GM12872 (cell line): ENCODE measurements at regions not wholly inside any gene's neighbourhood (a gene's known extent, or its start where the extent isn't known, plus 50 kb on each side); places are given as distances from the start of the nearest gene placed in this dataset.

Experiments
- TF ChIP-seq, protein P1 (sequence below): IDR thresholded peaks from 3 replicates; pipeline ENCODE4 v1.5.1; 2011; ENCODE audit warnings: low read depth, mild to moderate bottlenecking, low read length, moderate library complexity; ENCODE audit not compliant: insufficient read depth

DNA sequence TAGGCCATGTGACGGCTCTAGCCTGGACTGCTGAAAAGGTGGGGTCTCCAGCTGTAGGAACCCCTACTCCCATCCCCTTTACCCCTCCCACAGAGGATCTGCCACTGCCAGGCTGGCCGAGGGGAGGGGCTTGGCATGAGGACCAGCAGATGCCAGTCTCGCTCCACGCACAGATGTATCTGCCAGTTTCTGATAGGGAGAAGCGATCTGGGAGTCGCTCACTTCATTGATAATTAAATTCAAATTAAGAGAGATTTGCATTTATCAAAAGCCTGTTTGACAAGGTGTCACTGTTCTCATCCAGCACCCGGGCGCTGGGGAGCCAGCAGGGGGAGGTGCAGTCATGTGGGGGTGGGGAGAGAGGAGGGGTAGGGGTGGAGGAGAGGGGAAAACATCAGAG is 217.6 kb upstream of the MYL2 start:
- TF ChIP-seq, protein P1, sequence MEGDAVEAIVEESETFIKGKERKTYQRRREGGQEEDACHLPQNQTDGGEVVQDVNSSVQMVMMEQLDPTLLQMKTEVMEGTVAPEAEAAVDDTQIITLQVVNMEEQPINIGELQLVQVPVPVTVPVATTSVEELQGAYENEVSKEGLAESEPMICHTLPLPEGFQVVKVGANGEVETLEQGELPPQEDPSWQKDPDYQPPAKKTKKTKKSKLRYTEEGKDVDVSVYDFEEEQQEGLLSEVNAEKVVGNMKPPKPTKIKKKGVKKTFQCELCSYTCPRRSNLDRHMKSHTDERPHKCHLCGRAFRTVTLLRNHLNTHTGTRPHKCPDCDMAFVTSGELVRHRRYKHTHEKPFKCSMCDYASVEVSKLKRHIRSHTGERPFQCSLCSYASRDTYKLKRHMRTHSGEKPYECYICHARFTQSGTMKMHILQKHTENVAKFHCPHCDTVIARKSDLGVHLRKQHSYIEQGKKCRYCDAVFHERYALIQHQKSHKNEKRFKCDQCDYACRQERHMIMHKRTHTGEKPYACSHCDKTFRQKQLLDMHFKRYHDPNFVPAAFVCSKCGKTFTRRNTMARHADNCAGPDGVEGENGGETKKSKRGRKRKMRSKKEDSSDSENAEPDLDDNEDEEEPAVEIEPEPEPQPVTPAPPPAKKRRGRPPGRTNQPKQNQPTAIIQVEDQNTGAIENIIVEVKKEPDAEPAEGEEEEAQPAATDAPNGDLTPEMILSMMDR: no peak

DNA sequence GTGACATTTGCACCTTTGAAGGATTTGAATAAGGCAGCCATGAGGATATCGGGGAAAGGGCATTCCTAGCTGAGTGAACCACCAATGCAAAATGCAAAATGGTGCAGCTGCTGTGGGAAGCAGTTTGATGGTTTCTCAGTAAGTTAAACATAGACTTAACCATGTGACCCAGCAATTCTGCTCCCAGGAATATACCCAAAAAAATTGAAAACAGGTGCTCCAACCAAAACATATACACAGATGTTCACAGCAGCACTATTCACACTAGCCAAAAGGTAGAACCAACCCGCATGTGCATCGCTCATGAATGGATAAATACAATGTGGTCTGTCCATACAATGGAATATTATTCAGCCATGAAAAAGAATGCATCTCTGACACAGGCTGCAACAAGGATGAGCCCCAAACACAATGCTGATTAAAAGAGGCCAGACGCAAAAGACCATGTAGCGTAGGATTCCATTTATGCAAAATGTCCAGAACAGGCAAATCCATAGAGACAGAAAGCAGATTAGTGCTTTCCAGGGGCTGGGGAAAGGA is 215.0 kb upstream of the MYL2 start:
- TF ChIP-seq, protein P1: no peak

DNA sequence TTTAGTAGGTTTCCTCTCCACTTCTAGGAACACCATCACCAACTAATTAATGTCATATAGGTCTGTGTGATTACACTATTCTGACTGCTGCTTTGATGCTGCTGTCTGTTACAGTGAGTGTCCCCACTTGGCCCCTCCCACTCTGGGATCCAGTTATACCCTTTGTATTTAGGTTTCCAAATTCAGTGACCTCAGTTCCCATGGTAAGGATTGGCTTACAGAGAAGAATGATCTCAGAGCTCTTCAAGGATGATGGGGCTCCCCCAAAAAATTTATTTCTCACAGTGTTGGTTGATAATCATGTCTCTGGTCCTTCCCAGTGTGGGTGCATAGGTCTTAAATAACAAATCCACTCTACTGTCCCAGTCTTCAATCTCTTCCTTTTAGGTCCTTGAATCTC is 210.0 kb upstream of the MYL2 start:
- TF ChIP-seq, protein P1: no peak

DNA sequence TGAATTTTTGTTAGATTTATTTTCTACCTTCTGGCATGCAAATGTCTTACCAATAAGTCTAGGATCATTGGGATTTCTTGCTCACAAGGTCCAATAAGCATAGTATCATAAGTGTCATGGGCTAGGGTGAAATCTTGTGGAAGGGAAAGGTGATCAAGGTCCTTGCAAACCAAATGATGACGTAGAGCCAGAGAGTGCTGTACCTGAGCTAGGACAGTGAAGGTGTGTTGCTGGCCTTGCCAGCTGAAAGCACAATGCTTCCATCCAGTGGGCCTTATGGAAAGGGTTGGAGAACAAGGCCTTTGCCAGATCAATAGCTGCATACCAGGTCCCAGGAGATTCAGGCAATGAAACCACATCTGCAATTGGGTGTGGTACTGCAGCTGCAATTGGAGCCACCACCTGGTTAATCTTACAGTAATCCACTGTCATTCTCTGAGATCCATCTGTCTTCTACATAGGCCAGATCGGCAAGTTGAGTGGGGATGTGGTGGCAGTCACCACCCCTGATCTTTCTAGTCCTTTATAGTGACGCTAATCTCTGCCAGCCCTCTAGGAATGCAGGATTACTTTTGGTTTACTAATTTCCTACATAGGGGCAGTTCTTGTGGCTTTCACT is 208.9 kb upstream of the MYL2 start:
- TF ChIP-seq, protein P1: no peak

DNA sequence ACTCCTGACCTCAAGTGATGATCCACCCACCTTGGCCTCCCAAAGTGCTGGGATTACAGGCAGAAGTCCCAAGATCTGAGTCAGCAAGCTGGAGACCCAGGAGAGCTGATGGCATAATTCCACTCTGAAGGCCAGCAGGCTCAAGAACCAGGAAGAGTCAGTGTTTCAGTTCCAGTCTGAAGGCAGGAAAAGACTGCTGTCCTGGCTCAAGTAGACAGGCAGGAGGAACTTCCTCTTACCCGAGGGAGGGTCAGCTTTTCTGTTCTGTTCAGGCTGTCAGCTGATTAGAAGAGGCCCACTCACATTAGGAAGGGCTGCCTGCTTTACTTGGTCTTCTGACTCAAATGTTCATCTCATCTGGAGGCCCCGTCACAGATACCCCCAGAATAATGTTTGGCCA is 206.0 kb upstream of the MYL2 start:
- TF ChIP-seq, protein P1: no peak

DNA sequence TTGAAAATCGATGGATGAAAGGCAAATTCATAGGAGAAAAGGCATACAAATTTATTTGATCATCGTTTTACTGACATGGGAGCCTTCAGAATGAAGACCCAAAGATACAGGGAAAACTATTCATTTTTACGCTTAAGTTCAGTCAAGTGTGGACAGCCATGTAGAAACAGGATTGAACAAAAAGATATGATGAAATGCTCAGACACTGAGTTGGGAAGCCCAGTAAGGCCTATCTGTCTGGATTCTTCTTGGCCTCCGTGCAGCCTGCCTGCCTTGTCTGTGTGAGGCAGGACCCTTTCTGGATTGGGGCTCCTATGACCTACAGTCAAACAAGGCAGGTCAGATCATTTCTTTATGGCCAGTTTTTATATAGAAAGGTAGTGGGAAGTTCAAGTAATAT is 203.8 kb upstream of the MYL2 start:
- TF ChIP-seq, protein P1: no peak

DNA sequence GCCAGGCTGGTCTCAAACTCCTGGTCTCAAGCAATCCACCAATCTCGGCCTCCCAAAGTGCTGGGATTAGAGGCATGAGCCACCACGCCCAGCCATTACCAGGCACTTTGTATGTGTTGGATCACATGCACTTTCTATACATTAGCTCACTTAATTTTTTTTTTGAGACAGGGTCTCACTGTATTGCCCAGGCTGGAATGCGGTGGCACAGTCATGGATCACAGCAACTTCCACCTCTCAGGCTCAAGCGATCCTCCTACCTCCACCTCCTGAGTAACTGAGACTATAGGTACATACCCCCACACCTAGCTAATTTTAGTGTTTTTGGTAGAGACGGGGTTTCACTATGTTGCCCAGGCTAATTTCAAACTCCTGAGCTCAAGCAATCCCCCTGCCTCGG is 203.0 kb upstream of the MYL2 start:
- TF ChIP-seq, protein P1: no peak

DNA sequence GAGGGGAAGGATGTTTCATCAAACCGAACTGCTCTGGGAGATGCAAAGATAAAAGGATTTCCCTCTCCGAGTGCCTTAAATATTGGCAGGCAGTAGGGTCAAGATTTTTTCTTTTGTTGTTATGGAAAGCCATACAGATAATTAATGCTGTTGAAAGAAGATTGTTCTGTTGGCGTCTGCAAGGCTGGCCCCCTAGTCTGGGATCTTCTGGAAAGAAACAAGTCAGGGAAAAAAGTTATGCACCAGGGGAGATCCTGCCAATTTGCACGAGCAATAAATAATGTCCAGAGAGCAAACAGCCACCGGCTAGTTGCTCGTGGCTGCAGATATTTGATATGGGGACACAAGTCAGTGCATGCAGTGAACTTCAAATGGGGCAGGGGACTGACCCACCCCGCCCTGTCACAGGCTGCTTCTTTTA is 202.1 kb upstream of the MYL2 start:
- TF ChIP-seq, protein P1: no peak
